Progenitor cell of endocrine pancreas (in vitro differentiated cells): ENCODE measurements at regions not wholly inside any gene's neighbourhood (a gene's known extent, or its start where the extent isn't known, plus 50 kb on each side); places are given as distances from the start of the nearest gene placed in this dataset.

ENCODE experiments used
- DNase-seq: peaks from one replicate; pipeline ENCODE4 v3.0.0; 2021; ENCODE audit warnings: low spot score; ENCODE audit not compliant: unreplicated experiment
- H3K27ac Mint-ChIP-seq: 2 replicates; pipeline ENCODE4 v1.8.0; 2021; ENCODE audit warnings: mild to moderate bottlenecking, moderate library complexity, mixed read lengths
- H3K27me3 Mint-ChIP-seq: 2 replicates; pipeline ENCODE4 v1.8.0; 2021; ENCODE audit warnings: mixed read lengths
- H3K36me3 Mint-ChIP-seq: 2 replicates; pipeline ENCODE4 v1.8.0; 2022; ENCODE audit warnings: mixed read lengths; ENCODE audit not compliant: insufficient read depth
- H3K4me1 Mint-ChIP-seq: 2 replicates; pipeline ENCODE4 v1.8.0; 2021; ENCODE audit warnings: low read depth, mixed read lengths
- H3K4me3 Mint-ChIP-seq: 2 replicates; pipeline ENCODE4 v1.8.0; 2021; ENCODE audit warnings: low read depth, mild to moderate bottlenecking, moderate library complexity, mixed read lengths
- H3K9me3 Mint-ChIP-seq: 2 replicates; pipeline ENCODE4 v1.8.0; 2021; ENCODE audit warnings: low read depth, mixed read lengths
- TF ChIP-seq, protein P1 (sequence below): fragments of 200-600 bp; sonication (generic); IDR thresholded peaks from one replicate; pipeline ENCODE4 v1.5.0; 2021; ENCODE audit warnings: antibody characterized with exemption, mild to moderate bottlenecking; ENCODE audit not compliant: unreplicated experiment

DNA sequence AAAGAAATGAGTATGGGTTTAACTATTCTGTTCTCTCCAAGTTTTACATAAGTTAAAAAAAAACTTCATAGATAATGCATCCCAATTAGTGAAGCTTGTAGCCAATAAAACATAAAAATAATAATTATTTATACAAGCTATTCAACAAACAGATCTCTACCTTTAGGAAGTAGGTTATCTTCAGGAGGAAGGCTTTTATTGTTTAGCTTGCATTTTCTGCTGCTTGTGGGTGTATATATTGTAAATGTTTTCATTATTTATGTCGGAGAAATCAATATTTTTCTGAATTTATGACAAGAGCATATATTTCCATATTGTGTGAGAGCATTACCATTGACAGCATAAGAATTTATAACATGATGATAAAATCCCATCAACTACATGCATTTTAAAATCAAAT lies 208.3 kb downstream of the TRAM1L1 start:
- no peaks in the 10 kb centered on the region for H3K36me3 Mint-ChIP-seq

DNA sequence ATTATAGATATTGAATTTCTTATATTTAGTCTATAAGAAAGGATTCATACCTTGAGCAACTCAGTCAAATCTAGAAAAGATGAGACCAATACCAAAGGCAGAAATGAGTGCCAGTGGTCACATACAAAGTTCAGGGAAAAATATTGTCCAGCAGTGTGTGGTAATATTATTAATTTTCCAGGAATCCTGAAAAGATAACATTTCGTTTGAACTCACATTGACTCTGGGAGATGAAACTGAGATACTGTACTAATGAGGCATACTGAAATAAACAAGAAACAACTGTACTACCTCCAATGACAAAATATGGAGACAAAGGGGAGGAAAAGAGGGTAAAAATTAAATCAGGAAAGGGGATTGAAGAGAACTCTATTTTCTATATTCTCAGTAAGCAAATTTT lies 212.4 kb downstream of the TRAM1L1 start:
- Mint-ChIP-seq H3K36me3 (no peaks in the 10 kb centered on the region), H3K27me3 (no peaks in the 10 kb centered on the region), H3K9me3 (no peaks in the 10 kb centered on the region), H3K4me3 (no peak overlapping the region), H3K4me1 (peaks cover 5% of the 10 kb centered on the region), H3K27ac (no peak overlapping the region)
- TF ChIP-seq, protein P1, sequence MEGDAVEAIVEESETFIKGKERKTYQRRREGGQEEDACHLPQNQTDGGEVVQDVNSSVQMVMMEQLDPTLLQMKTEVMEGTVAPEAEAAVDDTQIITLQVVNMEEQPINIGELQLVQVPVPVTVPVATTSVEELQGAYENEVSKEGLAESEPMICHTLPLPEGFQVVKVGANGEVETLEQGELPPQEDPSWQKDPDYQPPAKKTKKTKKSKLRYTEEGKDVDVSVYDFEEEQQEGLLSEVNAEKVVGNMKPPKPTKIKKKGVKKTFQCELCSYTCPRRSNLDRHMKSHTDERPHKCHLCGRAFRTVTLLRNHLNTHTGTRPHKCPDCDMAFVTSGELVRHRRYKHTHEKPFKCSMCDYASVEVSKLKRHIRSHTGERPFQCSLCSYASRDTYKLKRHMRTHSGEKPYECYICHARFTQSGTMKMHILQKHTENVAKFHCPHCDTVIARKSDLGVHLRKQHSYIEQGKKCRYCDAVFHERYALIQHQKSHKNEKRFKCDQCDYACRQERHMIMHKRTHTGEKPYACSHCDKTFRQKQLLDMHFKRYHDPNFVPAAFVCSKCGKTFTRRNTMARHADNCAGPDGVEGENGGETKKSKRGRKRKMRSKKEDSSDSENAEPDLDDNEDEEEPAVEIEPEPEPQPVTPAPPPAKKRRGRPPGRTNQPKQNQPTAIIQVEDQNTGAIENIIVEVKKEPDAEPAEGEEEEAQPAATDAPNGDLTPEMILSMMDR: no peak
- no peak for DNase-seq

More for the DNA sequence above, 208.3 kb downstream of the TRAM1L1 start:
- peaks cover 13% of the 10 kb centered on the region for H3K4me1 Mint-ChIP-seq
- H3K27ac Mint-ChIP-seq: no peak overlapping the region
- H3K9me3 Mint-ChIP-seq: no peaks in the 10 kb centered on the region
- TF ChIP-seq, protein P1: no peak
- no peak overlapping the region for H3K4me3 Mint-ChIP-seq
- H3K27me3 Mint-ChIP-seq: no peaks in the 10 kb centered on the region
- no peak for DNase-seq

- no peaks in the 10 kb centered on the region for H3K9me3 Mint-ChIP-seq
- H3K27ac Mint-ChIP-seq: no peak overlapping the region
- no peak overlapping the region for H3K4me3 Mint-ChIP-seq
- no peaks in the 10 kb centered on the region for H3K27me3 Mint-ChIP-seq
- H3K36me3 Mint-ChIP-seq: no peaks in the 10 kb centered on the region
- TF ChIP-seq, protein P1: no peak
- no peak for DNase-seq
- peaks cover 5% of the 10 kb centered on the region for H3K4me1 Mint-ChIP-seq
These were observed 213.1 kb downstream of the TRAM1L1 start for GRCh38 chr4:116872308-116872707.

DNA sequence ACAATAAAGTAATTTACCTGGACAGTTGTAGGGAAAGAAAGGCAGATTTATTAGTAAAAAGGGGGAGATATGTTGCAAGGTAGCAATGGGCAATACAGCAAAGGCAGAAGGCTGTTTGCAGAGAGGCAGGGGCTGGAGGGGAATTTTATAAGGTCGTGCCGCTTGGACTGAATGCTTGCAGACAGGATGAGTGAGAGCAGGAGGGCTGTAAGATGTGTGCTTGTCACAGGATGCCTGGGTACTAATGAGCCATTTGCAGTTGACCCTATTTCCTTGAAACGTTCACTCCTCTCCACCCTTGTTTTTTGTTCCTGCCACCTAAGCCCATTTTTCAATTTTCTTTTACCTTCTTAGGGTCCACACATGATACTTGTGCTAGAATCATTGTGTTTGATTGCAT lies 214.7 kb downstream of the TRAM1L1 start:
- Mint-ChIP-seq H3K27me3 (no peaks in the 10 kb centered on the region), H3K36me3 (no peaks in the 10 kb centered on the region), H3K9me3 (no peaks in the 10 kb centered on the region), H3K4me1 (peaks cover 5% of the 10 kb centered on the region), H3K27ac (no peak overlapping the region), H3K4me3 (no peak overlapping the region)
- no peak for DNase-seq
- TF ChIP-seq, protein P1: no peak

DNA sequence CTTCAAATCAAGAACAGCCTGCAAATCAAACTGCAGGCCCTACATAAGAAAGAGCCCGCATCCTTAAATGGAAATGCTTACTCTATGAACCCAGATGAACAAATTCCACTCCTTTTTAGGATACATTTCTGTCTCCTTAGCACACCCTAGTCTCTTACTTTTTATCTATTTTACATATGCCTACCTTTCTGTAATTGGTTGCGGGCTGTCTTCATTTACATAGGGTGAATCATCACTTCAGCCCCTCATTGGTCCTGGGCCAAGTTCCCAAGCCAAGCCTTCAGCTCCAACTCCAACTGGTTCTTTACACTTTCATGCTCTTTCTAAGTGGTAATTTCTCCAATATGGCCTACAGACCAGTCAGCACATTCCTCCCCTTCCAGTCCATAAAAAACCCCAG lies 219.3 kb downstream of the TRAM1L1 start:
- no peaks in the 10 kb centered on the region for H3K9me3 Mint-ChIP-seq

More for the DNA sequence above, 219.3 kb downstream of the TRAM1L1 start:
- H3K27ac Mint-ChIP-seq: no peak overlapping the region
- no peaks in the 10 kb centered on the region for H3K36me3 Mint-ChIP-seq
- no peak overlapping the region for H3K4me3 Mint-ChIP-seq
- TF ChIP-seq, protein P1: no peak
- DNase-seq: no peak
- H3K4me1 Mint-ChIP-seq: peaks cover 5% of the 10 kb centered on the region
- H3K27me3 Mint-ChIP-seq: no peaks in the 10 kb centered on the region
